ENCODE measurements at regions not wholly inside any gene's neighbourhood (a gene's known extent, or its start where the extent isn't known, plus 50 kb on each side); places are given as distances from the start of the nearest gene placed in this dataset.

- TF ChIP-seq POLR2A (IDR thresholded peaks at IDR 0.05) (no peak), CTCF (IDR thresholded peaks at IDR 0.05) (no peak)
Observed at GRCh38 chr1:57696043-57696442, 272.2 kb upstream of the DAB1 start.

All from body of pancreas (tissue), 4 donors.